PC-9 (cell line): ENCODE measurements at regions not wholly inside any gene's neighbourhood (a gene's known extent, or its start where the extent isn't known, plus 50 kb on each side); places are given as distances from the start of the nearest gene placed in this dataset.
A peak's percentile ranks its signal among the peaks of the same experiment; 100 is the strongest.

ENCODE experiments used
- BruUV-seq: library from RNA; stranded (reverse); fragments of 400-500 nt; replicated peaks from 2 replicates; lab custom pipeline; 2021; lab: Mats Ljungman, UMichigan
- CTCF ChIA-PET: fragments of 300-600 bp; sonication (Branson Sonifier 250); formaldehyde crosslinking; loops from one replicate; lab custom pipeline; 2022; ENCODE audit warnings: antibody characterized with exemption; lab: Charles Lee
- POLR2A ChIA-PET: fragments of 300-600 bp; sonication (Branson Sonifier 250); formaldehyde crosslinking; loops from one replicate; lab custom pipeline; 2022; ENCODE audit warnings: antibody characterized with exemption; ENCODE audit not compliant: unreplicated experiment; lab: Charles Lee
- DNase-seq, 2 experiments: peaks; one replicate each; pipeline versions ENCODE4 v3.0.0 to v3.0.0-alpha.2; 2015 to 2022; ENCODE audit warnings: mixed read lengths in 1 of 2
- H2AFZ ChIP-seq: fragments of 200-600 bp; sonication (generic); 2 replicates; pipeline ENCODE4 v1.8.1; 2017; ENCODE audit warnings: antibody characterized with exemption
- H3F3A ChIP-seq: fragments of 200-600 bp; sonication (generic); 2 replicates; pipeline ENCODE4 v1.8.1; 2017; ENCODE audit warnings: antibody characterized with exemption, mild to moderate bottlenecking, low read depth; ENCODE audit not compliant: insufficient read depth
- H3K27ac ChIP-seq: fragments of 200-600 bp; sonication (generic); 2 replicates; pipeline ENCODE4 v1.6.1; 2016; ENCODE audit warnings: mixed run types
- H3K27me3 ChIP-seq: fragments of 200-600 bp; sonication (generic); 2 replicates; pipeline ENCODE4 v1.6.1; 2016; ENCODE audit warnings: low read depth, mixed run types; ENCODE audit not compliant: insufficient read depth
- H3K36me3 ChIP-seq: fragments of 200-600 bp; sonication (generic); 2 replicates; pipeline ENCODE4 v1.6.1; 2016; ENCODE audit warnings: low read depth, mixed run types
- H3K4me1 ChIP-seq: fragments of 200-600 bp; sonication (generic); replicated peaks from 2 replicates; pipeline ENCODE4 v1.6.1; 2016; ENCODE audit warnings: mixed run types; ENCODE audit not compliant: insufficient read depth
- H3K4me2 ChIP-seq: fragments of 200-600 bp; sonication (generic); 2 replicates; pipeline ENCODE4 v1.6.1; 2017; ENCODE audit warnings: mixed run types
- H3K4me3 ChIP-seq: fragments of 200-600 bp; sonication (generic); 2 replicates; pipeline ENCODE4 v1.6.1; 2016; ENCODE audit warnings: mixed run types
- H3K79me2 ChIP-seq: fragments of 200-600 bp; sonication (generic); 2 replicates; pipeline ENCODE4 v1.6.1; 2017; ENCODE audit warnings: low read depth, mixed run types
- H3K9me2 ChIP-seq: fragments of 200-600 bp; sonication (generic); 2 replicates; pipeline ENCODE4 v1.8.1; 2017; ENCODE audit warnings: mild to moderate bottlenecking; ENCODE audit not compliant: insufficient read depth
- H3K9me3 ChIP-seq: fragments of 200-600 bp; sonication (generic); 2 replicates; pipeline ENCODE4 v1.8.1; 2016; ENCODE audit warnings: low read depth; ENCODE audit not compliant: insufficient read depth
- H4K20me1 ChIP-seq: fragments of 200-600 bp; sonication (generic); 2 replicates; pipeline ENCODE4 v1.8.1; 2017; ENCODE audit not compliant: insufficient read depth
- EZH2 ChIP-seq: fragments of 200-600 bp; sonication (generic); IDR thresholded peaks from 2 replicates; pipeline ENCODE4 v1.8.0; 2017; ENCODE audit warnings: antibody characterized with exemption, low read depth
- intact Hi-C: fragments of 100-400 bp; cut with micrococcal nuclease; formaldehyde crosslinking; loops from one replicate; pipeline ENCODE4 v1.10.0; 2022; ENCODE audit not compliant: unreplicated experiment
- TF ChIP-seq, protein P1 (sequence below): fragments of 200-600 bp; sonication (generic); conservative IDR thresholded peaks from 2 replicates; pipeline ENCODE4 v1.6.1; 2017; ENCODE audit warnings: mixed run types, antibody characterized with exemption, mild to moderate bottlenecking, moderate library complexity

DNA sequence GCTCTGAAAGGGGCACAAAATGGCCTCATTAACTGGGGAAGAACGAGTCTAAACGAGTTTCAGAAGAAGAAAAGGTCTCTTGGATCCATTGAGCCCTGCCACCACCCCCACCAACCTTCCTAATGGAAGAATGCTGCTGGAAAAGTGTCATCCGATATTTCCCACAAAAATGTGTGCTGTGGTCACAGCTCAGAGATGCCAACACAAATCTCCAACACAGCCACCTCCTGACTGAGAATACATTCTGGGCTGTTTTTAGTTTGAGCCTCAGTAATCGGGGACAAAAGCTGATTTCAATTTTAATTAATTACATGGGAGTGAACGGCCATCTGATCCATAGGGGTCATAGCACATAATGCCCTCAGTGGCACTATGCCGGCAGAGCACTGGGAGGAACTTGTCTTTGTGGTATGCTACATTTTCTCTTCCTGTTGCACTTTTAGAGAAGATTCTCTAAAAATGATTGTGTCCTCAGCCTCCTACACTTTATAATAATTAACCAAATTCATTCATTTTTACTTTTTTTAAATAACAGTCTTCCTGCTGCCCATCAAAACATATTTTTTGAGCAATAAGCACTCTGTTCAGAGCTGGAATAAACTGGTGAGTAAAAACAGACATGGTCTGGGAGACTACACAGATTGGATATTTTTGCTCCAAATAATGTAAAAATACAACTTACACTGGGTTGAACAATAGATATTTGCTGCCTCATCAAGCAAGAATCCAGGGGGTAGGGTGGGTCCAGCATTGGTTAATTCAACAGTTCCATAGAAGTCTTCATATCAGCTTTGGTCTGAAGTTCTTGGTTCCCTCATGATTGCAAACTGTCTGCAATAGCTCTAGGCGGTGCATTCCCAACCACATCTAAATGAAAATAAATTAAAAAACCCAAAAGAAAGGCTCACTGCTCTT is 143.6 kb upstream of the TMEM170B start:
- Histone ChIP-seq H3K27ac (peak overlapping the region; percentile 89), H3K36me3 (no peaks in the 10 kb centered on the region), H4K20me1 (no peaks in the 10 kb centered on the region), H3K4me1 (peaks cover 55% of the 10 kb centered on the region), H3K9me3 (no peaks in the 10 kb centered on the region), H3K27me3 (no peaks in the 10 kb centered on the region), H3K79me2 (no peaks in the 10 kb centered on the region), H3F3A (peaks cover 50% of the 10 kb centered on the region), H3K4me3 (no peak overlapping the region; the same call in 1 of the 2 replicates), H3K4me2 (peak overlapping the region; percentile 44), H2AFZ (0 out of 2 replicates have a peak overlapping the region, but pooled peaks have one; percentile 32), H3K9me2 (no peaks in the 10 kb centered on the region)
- intact Hi-C loops = loop anchor here (1.0 kb wide), 1 partner anchor 34 kb away; no protein-coding TSS in a partner anchor
- POLR2A ChIA-PET = interaction anchor here (0.6 to 1.2 kb wide), 4 partner anchors 11 to 161 kb away, joined by 3 to 17 read pairs (median 6); partner anchors contain the start of gene NEDD9
- no TSS peak for BruUV-seq
- DNase-seq = peak; percentile 61 to 62
- TF ChIP-seq, protein P1, sequence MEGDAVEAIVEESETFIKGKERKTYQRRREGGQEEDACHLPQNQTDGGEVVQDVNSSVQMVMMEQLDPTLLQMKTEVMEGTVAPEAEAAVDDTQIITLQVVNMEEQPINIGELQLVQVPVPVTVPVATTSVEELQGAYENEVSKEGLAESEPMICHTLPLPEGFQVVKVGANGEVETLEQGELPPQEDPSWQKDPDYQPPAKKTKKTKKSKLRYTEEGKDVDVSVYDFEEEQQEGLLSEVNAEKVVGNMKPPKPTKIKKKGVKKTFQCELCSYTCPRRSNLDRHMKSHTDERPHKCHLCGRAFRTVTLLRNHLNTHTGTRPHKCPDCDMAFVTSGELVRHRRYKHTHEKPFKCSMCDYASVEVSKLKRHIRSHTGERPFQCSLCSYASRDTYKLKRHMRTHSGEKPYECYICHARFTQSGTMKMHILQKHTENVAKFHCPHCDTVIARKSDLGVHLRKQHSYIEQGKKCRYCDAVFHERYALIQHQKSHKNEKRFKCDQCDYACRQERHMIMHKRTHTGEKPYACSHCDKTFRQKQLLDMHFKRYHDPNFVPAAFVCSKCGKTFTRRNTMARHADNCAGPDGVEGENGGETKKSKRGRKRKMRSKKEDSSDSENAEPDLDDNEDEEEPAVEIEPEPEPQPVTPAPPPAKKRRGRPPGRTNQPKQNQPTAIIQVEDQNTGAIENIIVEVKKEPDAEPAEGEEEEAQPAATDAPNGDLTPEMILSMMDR = no peak
- no peak for TF ChIP-seq EZH2
- CTCF ChIA-PET = interaction anchor here (2.1 kb wide), 1 partner anchor 102 kb away, joined by 8 read pairs; no protein-coding TSS in a partner anchor

DNA sequence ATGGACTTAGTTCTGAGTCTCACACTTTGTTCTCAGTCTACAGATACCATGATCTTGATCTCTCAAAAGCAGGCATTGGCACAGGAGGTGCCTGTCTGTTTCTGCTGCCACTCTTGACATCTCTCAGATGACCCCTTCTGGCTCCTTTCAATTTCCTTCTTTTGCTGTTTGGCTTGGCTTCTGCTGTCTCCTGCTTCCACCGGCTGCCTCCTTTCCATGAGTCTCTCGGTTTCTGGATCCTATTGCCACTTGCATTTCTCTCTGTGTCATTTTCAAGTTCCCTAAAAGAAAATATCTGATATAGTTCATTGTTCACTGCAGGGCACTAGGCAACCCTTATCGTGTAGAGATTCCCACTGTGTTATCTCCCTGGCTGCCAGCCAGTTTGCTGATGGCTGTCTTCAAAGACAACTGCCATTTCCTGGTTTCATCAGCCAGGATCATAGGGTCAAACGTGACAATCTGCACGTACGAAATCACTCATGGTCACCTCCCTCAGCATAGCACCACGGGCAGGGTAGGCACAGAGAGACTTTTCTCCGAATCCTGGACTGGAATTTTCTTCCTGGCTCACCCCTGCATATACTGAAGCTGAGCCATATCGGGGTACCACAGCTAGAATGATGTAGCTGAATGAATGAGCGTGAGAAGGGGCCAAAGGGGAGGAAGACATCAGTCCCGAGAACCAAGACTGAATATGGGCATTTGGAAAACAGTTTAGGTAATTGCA is 144.6 kb upstream of the TMEM170B start:
- peak; percentile 75 to 77 for DNase-seq
- peaks cover 63% of the 10 kb centered on the region for H3K4me1 ChIP-seq
- BruUV-seq = no TSS peak
- peaks cover 52% of the 10 kb centered on the region for H3F3A ChIP-seq
- H3K27ac ChIP-seq = peak overlapping the region; percentile 89
- POLR2A ChIA-PET = interaction anchor here (0.6 to 1.2 kb wide), 3 partner anchors 12 to 160 kb away, joined by 4 to 17 read pairs (median 9); partner anchors contain the start of gene NEDD9
- H3K4me2 ChIP-seq = peak overlapping the region; percentile 44
- H2AFZ ChIP-seq = no peak overlapping the region
- H3K9me2 ChIP-seq = no peaks in the 10 kb centered on the region
- CTCF ChIA-PET = interaction anchor here (0.6 to 2.1 kb wide), 2 partner anchors 8 to 103 kb away, joined by 5 to 8 read pairs; no protein-coding TSS in a partner anchor
- no peaks in the 10 kb centered on the region for H3K79me2 ChIP-seq
- H3K36me3 ChIP-seq = no peaks in the 10 kb centered on the region
- H4K20me1 ChIP-seq = no peaks in the 10 kb centered on the region
- no peaks in the 10 kb centered on the region for H3K27me3 ChIP-seq
- no peaks in the 10 kb centered on the region for H3K9me3 ChIP-seq
- H3K4me3 ChIP-seq = no peak overlapping the region; the same call in 1 of the 2 replicates
- no peak for TF ChIP-seq EZH2
- TF ChIP-seq, protein P1 = no peak
- intact Hi-C loops = loop anchor here (1.0 kb wide), 1 partner anchor 35 kb away; no protein-coding TSS in a partner anchor
